Stimulated activated CD4-positive, alpha-beta T cell treated with anti-CD3 and anti-CD28 coated beads, Interleukin-15, amount 100 ng/mL, for 48 hours (primary cell): ENCODE measurements at regions not wholly inside any gene's neighbourhood (a gene's known extent, or its start where the extent isn't known, plus 50 kb on each side); places are given as distances from the start of the nearest gene placed in this dataset.
"Not testable (repeated sequence)": the region's sequence is repeated elsewhere in the genome, so short reads cannot be mapped to it uniquely, and the experiment has no call there.

Source experiments
- DNase-seq, 2 donors: peaks; one replicate each; pipeline ENCODE4 v3.0.0-alpha.2; 2020; ENCODE audit warnings: low read depth in 2 of 2

- DNase-seq = no peak
These were observed 246.7 kb upstream of the NRIP1 start for GRCh38 chr21:15311510-15311909.

GRCh38 chr21:15317034-15317433, 252.2 kb upstream of the NRIP1 start:
- DNase-seq = not testable (repeated sequence)

- DNase-seq = no peak
These were observed 254.9 kb upstream of the NRIP1 start for GRCh38 chr21:15319727-15320126.

DNA sequence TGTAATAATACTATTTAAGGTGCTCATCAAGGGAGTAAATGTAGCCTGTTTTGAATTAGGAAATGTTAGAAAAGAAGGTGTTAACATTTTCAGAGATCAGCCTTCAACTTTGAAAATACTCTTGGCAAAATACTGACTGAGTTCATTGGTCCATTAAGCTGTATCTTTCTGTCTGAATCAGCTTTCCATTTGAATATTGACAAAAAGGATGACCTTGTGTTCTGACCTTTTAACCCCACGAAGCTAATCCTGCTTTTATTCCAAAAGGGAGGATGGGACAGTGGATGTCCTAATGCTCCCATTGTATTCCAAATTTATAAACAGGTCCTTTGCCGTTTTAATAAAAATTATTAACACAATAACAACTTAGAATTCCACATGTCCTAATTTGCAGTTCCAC, 259.7 kb upstream of the NRIP1 start:
- no peak for DNase-seq

DNA sequence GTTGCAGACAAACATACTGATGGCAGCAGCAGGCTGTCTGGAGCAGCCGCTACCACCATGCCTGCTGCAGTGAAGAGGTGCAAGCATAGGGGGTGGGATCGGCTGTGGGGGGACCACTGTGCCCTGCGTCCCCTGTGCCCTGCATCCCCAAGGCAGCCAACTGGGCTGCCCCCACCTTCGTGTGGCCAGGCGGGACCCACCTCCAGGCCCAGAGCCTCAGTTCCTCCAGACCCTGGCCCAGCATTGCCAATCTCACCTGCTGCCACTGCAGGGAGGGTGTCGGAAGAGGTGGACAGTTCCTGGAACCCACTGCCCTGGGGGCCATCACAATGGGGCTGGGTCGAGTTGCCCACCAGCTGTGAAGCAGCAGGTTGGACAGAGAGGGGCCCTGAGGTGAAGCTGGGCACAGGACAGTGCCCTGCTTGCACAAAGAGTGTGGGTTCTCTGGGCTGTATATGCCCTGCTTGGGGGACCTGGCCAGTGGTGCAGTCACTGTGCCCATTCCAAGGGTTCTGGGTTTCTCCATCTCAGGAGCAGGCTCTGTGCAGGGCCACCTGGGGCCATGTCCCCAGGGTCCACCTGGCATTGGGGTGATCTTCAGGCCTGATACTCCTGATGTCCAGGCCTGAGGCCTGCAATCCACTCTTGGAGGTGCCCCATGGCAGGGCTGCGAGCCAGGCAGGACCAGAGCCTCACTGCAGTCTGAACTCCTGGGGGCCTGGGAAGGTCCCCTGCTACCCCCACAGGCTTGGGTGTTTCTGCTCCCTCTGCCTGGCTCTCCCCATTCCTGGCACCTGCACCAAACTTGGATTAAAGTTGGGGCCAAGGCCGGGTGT, 261.4 kb upstream of the NRIP1 start:
- DNase-seq = no peak

GRCh38 chr21:15327637-15328265, 263.0 kb upstream of the NRIP1 start:
- no peak for DNase-seq

DNA sequence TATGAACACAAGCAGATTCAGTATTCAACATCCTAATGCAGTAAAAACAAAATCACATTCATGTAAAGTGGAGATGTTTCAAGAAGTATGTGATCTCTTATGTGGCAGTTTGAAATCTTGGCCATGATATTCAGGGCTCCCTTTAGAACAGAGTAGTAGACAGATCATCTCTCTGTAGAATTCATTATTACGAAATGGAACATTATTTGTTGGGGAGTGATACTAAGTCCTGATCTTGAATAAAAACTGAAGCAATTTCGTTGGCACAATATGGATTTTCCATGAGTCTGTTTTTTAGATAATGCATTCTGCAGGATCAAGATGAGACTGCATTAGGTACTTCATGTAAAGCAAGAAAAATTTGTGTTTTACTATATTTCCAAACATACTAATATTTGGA, 264.4 kb upstream of the NRIP1 start:
- no peak for DNase-seq

DNA sequence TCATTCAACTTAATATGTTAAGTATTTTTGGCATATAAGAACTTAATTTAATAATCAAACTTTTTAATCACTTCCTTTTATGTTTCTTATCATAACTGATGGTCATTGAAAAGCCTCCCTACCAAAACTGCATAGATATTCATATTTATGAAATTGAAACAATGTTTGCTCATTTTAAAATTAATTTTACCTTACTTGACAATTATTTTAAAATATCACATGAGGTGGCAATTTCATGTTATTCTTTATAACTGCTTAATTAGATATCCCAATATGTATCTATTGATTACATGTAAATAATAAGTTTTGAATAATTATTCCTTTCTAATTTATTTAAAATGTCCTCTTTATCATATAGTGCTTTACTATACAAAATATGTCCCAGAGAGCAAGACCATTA, 266.1 kb upstream of the NRIP1 start:
- DNase-seq = no peak

GRCh38 chr21:15332572-15332971, 267.8 kb upstream of the NRIP1 start:
- no peak for DNase-seq

GRCh38 chr21:15333136-15333710, 268.4 kb upstream of the NRIP1 start:
- no peak for DNase-seq

- no peak for DNase-seq
These were observed 269.2 kb upstream of the NRIP1 start for GRCh38 chr21:15333951-15334350.

GRCh38 chr21:15343066-15343465, 278.3 kb upstream of the NRIP1 start:
- no peak for DNase-seq

DNA sequence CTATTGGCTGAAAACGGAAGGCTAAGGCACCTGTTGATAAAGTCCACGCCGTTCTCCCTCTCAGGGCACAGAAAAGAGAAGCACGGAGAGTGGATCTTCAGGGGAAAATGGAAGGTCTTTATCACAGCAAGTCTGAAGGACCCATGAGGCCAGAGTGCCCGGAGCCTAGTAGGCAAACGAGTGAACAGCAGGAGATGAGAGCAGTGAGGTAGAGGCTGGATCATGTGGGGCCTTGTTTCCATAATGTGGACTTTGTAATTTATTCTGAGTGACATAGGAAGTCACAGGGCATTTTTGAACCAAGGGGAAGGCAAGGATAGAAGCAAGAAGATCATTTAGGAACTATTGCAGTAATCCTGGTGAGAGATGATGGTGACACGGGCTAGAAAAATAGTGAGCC, 287.2 kb upstream of the NRIP1 start:
- DNase-seq = no peak

DNA sequence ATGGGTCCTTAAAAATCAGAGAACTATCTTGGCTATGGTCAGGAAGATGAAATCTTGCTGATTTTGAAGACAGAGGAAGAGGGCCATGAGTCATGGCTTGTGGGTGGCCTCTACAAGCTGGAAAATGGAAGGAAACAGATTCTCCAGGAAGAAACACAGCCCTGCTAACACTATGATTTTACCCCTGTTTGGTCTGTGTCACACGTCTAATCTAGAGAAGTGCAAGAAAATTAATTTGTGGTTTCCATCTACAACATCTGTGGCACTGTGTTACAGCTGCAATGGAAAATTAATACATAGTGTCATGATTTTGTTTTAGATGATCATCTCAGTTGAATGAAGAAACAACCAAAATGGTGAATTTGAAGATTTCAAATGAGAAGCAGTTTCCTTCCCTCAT, 288.7 kb upstream of the NRIP1 start:
- no peak for DNase-seq

DNA sequence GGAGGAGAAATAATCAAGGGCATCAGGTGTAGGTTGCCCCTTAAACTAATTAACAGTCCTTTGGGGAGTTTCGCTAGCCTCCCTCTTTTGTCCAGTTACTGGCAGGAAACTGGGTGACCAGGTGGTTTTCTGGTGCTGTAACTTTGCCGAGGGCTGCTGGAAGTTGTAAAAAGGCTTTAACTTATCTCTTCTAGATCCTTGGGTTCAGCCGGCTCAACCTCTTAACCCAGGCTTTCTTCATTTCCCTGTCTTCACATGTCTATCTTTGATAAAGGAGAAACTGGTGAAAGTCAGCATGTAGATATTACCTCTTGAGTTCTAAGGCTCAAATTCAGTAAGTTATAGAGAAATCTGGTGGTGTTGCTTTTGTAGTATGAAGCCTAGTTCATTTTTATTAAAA, 289.7 kb upstream of the NRIP1 start:
- no peak for DNase-seq

DNA sequence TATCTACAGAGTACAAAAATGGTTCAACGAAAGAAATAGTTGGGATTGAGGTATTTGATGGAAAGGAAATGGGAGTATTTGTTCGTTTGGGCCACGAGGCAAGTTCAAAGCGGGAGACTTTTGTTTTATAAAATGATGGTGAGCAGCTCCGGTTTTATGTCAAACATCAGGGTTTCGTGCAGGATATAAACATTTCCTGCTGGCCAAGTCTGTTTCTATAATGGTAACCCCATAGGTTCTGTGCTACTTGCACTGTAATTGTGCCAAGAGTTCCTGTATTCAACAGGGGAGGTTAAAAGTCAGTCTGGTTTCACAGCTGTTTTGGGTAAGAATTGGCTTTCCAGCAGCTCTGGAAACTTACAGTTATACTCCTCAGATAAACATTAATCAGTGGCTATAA, 290.3 kb upstream of the NRIP1 start:
- no peak for DNase-seq

- DNase-seq = no peak
These were observed 294.5 kb upstream of the NRIP1 start for GRCh38 chr21:15359251-15359650.

GRCh38 chr21:15362458-15362857, 297.7 kb upstream of the NRIP1 start:
- no peak for DNase-seq

DNA sequence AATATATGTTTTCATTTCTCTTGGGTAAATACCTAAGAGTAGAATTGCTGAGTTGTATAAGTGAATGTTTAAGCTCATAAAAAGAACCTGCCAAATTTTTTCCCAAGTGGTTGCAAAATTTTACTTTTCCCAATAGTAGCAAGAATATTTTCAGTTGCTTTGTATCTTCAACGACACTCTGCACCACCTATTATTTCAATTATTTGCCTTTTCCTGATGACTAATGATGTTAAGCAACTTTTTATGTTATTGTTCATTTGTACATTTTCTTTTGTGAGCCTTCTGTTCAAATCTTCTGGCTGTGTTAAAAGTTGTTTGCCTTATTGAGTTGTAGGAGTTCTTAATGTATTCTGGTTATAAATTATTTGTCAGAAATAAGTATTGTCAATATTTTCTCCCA, 299.1 kb upstream of the NRIP1 start:
- DNase-seq = no peak

DNA sequence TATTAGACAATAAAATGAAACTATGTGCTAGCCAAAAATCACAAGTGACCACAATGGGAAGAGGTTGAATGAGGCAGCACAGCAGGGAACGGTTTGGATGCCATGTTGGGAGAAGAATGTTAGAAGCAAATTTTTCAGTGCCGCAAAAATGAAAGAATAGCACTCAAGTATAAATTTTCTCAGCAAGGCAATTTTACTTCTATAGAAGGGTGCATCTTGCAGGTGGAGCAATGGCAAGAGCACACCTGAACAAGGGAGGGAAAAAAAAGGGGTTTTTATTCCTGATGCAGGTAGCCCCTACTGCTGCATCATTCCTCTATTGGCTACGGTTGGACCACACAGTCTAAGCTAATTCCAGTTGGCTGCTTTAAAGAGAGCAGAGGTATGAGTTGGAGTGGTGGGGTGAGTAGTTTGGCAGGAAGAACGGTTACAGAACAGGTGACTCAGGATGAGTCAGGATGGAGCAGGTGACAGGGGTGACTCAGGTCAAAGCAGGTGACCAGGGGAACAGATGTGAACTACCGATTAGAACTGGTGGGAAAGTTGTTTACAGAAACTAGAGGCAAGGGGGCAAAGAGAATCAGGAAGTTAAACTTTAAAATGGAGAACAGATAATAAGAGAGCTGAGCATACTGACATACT, 301.1 kb upstream of the NRIP1 start:
- no peak for DNase-seq

GRCh38 chr21:15366555-15366954, 301.8 kb upstream of the NRIP1 start:
- DNase-seq = no peak

DNA sequence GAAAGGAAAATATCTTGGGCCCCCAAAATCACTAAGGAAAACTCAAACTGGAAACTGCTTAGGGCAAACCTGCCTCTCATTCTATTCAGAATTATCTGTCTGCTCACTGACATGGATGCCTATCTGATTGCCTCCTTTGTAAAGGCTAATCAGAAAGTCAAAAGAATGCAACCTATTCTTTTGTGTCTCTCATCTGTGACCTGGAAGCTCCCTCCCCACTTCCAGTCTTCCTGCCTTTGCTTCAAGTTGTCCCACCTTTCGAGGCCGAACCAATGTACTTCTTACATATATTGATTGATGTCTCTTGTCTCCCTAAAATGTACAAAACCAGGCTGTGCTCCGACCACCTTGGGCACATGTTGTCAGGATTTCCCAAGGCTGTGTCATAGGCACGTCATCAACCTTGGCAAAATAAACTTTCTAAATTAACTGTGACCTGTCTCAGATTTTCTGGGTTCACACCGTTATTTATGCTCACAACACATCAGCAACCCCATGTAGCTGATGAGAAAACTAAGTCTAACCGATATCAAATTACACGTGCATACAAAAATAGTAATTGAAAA, 302.3 kb upstream of the NRIP1 start:
- DNase-seq = no peak
